Peyer's patch (tissue), 4 donors: ENCODE measurements at regions not wholly inside any gene's neighbourhood (a gene's known extent, or its start where the extent isn't known, plus 50 kb on each side); places are given as distances from the start of the nearest gene placed in this dataset.

ENCODE experiments used
- DNase-seq, 3 donors: peaks; one replicate each; pipeline ENCODE4 v3.0.0-alpha.2; 2017 to 2019
- H3K27ac ChIP-seq, 4 donors: fragments of 200-600 bp; sonication (generic); one replicate each; pipeline ENCODE4 v1.5.1; 2016 to 2019
- H3K27me3 ChIP-seq, 2 donors: fragments of 200-600 bp; sonication (generic); one replicate each; pipeline ENCODE4 v1.5.1; 2019
- H3K36me3 ChIP-seq, 3 donors: fragments of 200-600 bp; sonication (generic); one replicate each; pipeline ENCODE4 v1.5.1; 2016 to 2019
- H3K4me1 ChIP-seq, 4 donors: fragments of 200-600 bp; sonication (generic); one replicate each; pipeline ENCODE4 v1.5.1; 2016 to 2019
- H3K4me3 ChIP-seq, 4 donors: fragments of 200-600 bp; sonication (generic); 1 replicate in 3 of 4; 2 replicates in 1 of 4; pipeline ENCODE4 v1.5.1; 2016 to 2019; ENCODE audit warnings: mild to moderate bottlenecking in 1 of 4
- H3K9me3 ChIP-seq, 4 donors: fragments of 200-600 bp; sonication (generic); one replicate each; pipeline ENCODE4 v1.5.1; 2016 to 2019; ENCODE audit warnings: mild to moderate bottlenecking in 1 of 4
- CTCF ChIP-seq, 6 experiments: fragments of 450-650 bp in 4 of 6; fragments of 200-600 bp in 2 of 6; sonication (generic) in 1 of 6; IDR thresholded peaks; one replicate each; pipeline ENCODE4 v1.5.1; 2017 to 2019; ENCODE audit warnings: antibody characterized with exemption in 6 of 6, mild to moderate bottlenecking in 3 of 6, moderate library complexity in 1 of 6
- POLR2A ChIP-seq, 2 donors: fragments of 450-650 bp; IDR thresholded peaks; one replicate each; pipeline ENCODE4 v1.5.1; 2017; ENCODE audit warnings: antibody characterized with exemption in 2 of 2, mild to moderate bottlenecking in 2 of 2, moderate library complexity in 2 of 2

GRCh38 chr11:105232021-105232420, 92.5 kb upstream of the CARD18 start:
- no peaks in the 10 kb centered on the region for H3K4me1 ChIP-seq
- TF ChIP-seq CTCF (IDR thresholded peaks at IDR 0.05) (no peak), POLR2A (IDR thresholded peaks at IDR 0.05) (no peak)
- H3K4me3 ChIP-seq, result no peak overlapping the region
- H3K27me3 ChIP-seq, result no peaks in the 10 kb centered on the region
- H3K36me3 ChIP-seq, result no peaks in the 10 kb centered on the region
- DNase-seq, result no peak
- no peaks in the 10 kb centered on the region for H3K9me3 ChIP-seq
- H3K27ac ChIP-seq, result no peak overlapping the region

- H3K9me3 ChIP-seq, result no peaks in the 10 kb centered on the region
- DNase-seq, result no peak
- H3K27me3 ChIP-seq, result no peaks in the 10 kb centered on the region
- no peak overlapping the region for H3K4me3 ChIP-seq
- H3K27ac ChIP-seq, result no peak overlapping the region
- H3K36me3 ChIP-seq, result no peaks in the 10 kb centered on the region
- TF ChIP-seq POLR2A (IDR thresholded peaks at IDR 0.05) (no peak), CTCF (IDR thresholded peaks at IDR 0.05) (no peak)
- H3K4me1 ChIP-seq, result no peaks in the 10 kb centered on the region
Measured at GRCh38 chr11:105230586-105230985, 91.0 kb upstream of the CARD18 start.

DNA sequence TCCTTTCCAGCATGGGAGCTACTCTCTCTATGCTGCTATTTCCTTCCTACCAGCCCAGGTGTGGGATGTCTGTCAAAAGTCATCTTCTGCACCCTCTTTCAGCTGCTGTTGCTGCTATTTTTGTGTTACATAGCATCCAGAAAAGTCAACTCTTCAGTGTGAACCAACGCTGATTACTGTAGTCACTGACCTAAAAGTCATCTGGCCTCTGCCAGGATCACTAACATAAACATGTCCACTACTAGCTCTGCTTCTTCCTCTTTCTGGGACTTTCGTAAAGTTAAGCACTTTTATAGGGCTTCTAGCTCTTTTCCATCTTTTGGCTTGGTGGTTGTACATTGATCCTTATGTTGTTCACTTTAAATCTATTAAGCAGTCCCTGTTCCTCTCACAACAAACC, 90.2 kb upstream of the CARD18 start:
- DNase-seq, result no peak
- no peaks in the 10 kb centered on the region for H3K4me1 ChIP-seq

DNA sequence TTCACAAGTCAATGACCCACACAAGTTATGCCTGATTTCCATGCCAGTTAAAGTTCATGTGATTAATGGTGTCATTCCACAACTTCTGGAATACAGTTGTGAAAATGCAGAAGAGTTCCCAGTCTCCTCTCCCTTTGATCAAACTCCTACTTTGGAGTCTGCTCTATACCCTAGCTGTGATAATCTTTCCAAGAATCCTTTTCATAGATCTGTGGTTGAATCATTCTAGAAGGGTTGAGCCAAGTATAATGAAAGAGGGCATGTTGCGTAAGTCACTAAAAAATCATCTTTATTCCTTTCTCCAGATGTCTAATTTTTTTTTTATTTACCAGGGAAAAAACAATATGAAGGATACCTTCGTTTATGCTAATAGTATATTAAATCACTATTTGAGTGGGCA, 89.7 kb upstream of the CARD18 start:
- Histone ChIP-seq H3K4me3 (no peak overlapping the region), H3K9me3 (no peaks in the 10 kb centered on the region), H3K36me3 (no peaks in the 10 kb centered on the region), H3K4me1 (no peaks in the 10 kb centered on the region), H3K27ac (no peak overlapping the region), H3K27me3 (no peaks in the 10 kb centered on the region)
- TF ChIP-seq CTCF (IDR thresholded peaks at IDR 0.05) (no peak), POLR2A (IDR thresholded peaks at IDR 0.05) (no peak)
- DNase-seq, result no peak

More for the DNA sequence above, 90.2 kb upstream of the CARD18 start:
- Histone ChIP-seq H3K36me3 (no peaks in the 10 kb centered on the region), H3K27ac (no peak overlapping the region), H3K4me3 (no peak overlapping the region), H3K27me3 (no peaks in the 10 kb centered on the region), H3K9me3 (no peaks in the 10 kb centered on the region)
- no peak for TF ChIP-seq POLR2A (IDR thresholded peaks at IDR 0.05)
- no peak for TF ChIP-seq CTCF (IDR thresholded peaks at IDR 0.05)

- Histone ChIP-seq H3K36me3 (no peaks in the 10 kb centered on the region), H3K27me3 (no peaks in the 10 kb centered on the region), H3K9me3 (no peaks in the 10 kb centered on the region), H3K4me1 (no peaks in the 10 kb centered on the region), H3K27ac (no peak overlapping the region), H3K4me3 (no peak overlapping the region)
- no peak for TF ChIP-seq CTCF (IDR thresholded peaks at IDR 0.05)
- TF ChIP-seq POLR2A (IDR thresholded peaks at IDR 0.05), result no peak
- no peak for DNase-seq
Measured at GRCh38 chr11:105227363-105227762, 87.8 kb upstream of the CARD18 start.

DNA sequence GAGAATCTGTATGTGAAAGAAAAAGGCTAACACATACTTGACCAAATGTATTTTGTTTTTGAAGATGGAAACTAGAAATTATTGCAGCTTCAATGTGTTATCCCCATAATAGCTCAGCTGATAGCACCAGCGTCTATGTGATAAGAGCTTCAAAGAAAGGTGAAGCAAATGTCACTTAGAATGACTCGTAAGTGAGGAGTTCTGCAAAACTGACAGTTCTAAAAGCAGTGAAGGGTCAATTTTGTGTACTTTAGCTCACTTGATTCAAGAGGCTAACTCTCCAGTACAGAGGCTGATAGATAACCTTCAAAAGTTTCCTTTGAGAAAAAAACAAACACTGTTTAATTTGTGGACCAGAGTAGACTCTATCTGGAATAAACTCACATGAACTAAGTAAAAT, 87.2 kb upstream of the CARD18 start:
- H3K9me3 ChIP-seq, result no peaks in the 10 kb centered on the region
- H3K36me3 ChIP-seq, result no peaks in the 10 kb centered on the region
- TF ChIP-seq POLR2A (IDR thresholded peaks at IDR 0.05) (no peak), CTCF (IDR thresholded peaks at IDR 0.05) (no peak)
- no peak overlapping the region for H3K4me3 ChIP-seq
- no peaks in the 10 kb centered on the region for H3K4me1 ChIP-seq
- H3K27me3 ChIP-seq, result no peaks in the 10 kb centered on the region
- DNase-seq, result no peak
- H3K27ac ChIP-seq, result no peak overlapping the region
